H4 (cell line): ENCODE measurements at regions not wholly inside any gene's neighbourhood (a gene's known extent, or its start where the extent isn't known, plus 50 kb on each side); places are given as distances from the start of the nearest gene placed in this dataset.
"Not testable (repeated sequence)": the region's sequence is repeated elsewhere in the genome, so short reads cannot be mapped to it uniquely, and the experiment has no call there.

Source experiments
- DNase-seq: peaks from one replicate; pipeline ENCODE4 v3.0.0-alpha.2; 2015; ENCODE audit warnings: low spot score

GRCh38 chr4:126916049-126916625 lies 716.6 kb upstream of the INTU start:
- DNase-seq, result no peak

- peak; percentile 61 for DNase-seq
Measured at GRCh38 chr4:126916626-126917140, 716.1 kb upstream of the INTU start.

GRCh38 chr4:126922328-126922938 lies 710.3 kb upstream of the INTU start:
- not testable (repeated sequence) for DNase-seq

- DNase-seq, result no peak
Measured at GRCh38 chr4:126924237-126924636, 708.5 kb upstream of the INTU start.

DNA sequence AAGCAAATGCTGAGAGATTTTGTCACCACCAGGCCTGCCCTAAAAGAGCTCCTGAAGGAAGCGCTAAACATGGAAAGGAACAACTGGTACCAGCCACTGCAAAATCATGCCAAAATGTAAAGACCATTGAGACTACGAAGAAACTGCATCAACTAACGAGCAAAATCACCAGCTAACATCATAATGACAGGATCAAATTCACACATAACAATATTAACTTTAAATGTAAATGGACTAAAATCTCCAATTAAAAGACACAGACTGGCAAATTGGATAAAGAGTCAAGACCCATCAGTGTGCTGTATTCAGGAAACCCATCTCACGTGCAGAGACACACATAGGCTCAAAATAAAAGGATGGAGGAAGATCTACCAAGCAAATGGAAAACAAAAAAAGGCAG lies 702.7 kb upstream of the INTU start:
- DNase-seq, result not testable (repeated sequence)

GRCh38 chr4:126935801-126936200 lies 697.0 kb upstream of the INTU start:
- DNase-seq, result no peak

- no peak for DNase-seq
Measured at GRCh38 chr4:126937342-126937741, 695.4 kb upstream of the INTU start.

DNA sequence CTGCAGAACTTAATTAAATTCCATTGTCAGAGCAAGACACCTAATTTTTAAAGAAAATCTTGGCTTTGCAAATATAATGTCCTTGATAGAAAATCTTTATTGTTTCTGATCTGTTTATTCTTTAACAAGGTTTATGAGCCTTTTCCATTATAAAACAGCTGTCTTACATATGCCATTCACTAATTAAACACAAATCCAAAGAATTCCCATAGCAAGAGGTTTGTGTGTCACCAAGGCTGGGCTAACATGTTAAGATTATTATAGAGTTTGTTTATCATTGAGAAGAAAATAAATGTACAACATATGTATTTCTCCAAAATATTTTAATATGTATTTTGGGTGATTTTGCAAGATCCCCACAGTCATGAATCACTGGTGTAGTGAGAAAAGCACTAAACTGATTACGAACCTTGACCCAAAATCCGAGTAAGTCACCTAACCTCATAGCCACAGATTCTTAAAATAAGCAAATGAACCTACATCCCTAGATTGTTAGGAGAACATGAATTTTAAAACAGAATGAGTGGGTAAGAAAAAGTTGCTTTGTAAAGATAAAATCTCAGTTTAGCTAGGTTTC lies 694.8 kb upstream of the INTU start:
- no peak for DNase-seq

- DNase-seq, result peak; percentile 12
Measured at GRCh38 chr4:126939401-126939800, 693.4 kb upstream of the INTU start.

DNA sequence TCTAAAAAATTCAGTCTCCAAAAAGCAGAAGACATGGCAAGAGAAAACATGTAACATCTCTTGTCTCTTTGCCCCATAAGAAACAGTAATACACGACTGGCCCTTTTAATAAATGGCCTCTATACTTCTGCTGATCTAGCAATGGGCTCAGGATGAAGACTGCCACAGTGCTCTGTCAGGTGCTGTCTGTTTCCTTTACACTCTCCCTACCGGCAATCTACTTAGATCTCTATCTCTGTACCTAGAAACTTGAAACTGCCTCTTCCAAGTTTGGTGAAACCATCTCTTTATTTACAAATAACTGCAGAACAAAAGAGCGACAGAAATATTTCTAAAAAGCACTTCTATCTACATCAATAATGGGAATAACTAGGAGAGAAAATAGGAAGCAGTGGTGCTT lies 685.2 kb upstream of the INTU start:
- DNase-seq, result no peak

GRCh38 chr4:126954537-126955291 lies 678.0 kb upstream of the INTU start:
- no peak for DNase-seq

DNA sequence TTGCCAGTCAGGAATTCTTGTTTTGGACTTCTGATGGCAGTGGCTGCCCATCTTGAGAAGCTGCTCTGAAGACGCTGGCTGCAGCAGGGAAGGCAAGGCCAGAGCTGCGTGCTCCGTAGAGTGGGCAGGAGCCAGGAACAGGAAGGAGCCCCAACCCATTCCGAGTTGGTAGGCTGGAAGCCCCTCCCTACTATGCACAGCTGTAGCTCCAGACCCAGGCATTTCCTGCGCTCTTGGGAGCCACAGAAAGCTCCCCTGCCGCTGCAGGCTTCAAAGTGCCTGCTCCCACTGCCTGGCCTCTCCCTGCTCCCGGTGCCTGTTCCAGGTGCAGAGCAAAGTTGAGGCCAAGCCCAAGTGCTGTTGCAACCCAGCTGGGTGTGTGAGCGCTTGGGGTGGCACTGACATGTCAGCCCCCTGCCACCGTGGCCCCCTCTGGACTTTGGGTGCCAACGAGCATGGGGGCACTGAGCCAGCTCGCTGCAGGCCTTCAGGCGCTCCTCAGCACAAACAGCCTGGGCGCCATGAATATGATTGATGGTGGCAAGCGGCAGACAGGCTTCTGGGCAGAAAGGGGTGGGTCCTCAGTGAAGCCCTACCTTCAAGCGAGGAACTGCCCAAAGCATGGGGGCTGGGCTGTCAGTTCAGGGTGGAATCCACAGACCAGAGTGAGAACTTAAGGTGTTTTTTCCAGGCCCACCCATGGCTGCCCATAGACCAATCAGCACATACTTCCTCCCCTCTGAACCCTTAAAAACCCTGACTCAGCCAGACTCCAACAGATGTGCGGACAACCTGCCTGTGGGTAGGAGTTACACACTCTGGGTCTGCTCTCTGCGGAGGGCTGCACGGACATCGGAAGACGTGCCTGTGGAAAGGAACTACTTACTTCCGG lies 677.2 kb upstream of the INTU start:
- no peak for DNase-seq

DNA sequence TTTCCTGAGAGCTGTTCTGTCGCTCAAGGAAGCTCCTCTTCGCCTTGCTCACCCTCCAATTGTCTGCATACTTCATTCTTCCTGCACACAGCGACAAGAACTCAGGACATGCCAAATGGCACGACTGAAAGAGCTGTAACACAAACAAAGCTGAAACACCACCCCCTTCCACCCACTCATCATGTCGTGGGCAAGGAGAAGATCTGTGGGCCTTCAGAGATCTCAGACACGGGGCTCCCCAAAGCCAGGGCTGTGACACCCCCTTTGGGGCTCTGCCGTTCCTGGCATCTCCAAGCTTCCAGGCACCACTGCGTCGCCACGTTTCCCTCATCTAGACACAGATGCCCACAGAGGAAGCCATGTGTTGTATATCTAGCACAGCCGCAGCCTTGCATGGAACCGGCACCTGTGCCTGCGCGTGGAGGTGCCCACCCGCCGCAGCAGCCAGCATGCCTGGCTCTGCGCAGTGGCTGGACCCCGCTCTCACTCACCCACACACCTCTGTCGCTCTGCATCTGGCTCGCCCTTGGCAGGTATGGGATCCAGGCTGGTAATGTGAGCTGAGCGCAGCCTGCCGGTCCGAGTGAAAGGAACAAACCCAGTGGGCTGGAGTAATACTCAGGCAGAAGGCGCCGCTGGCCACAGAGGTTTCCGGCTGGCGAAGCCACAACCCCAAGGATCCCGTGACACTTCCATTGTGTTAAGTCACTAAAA lies 676.4 kb upstream of the INTU start:
- no peak for DNase-seq

GRCh38 chr4:126957556-126957955 lies 675.2 kb upstream of the INTU start:
- DNase-seq, result no peak

GRCh38 chr4:126957987-126958386 lies 674.8 kb upstream of the INTU start:
- no peak for DNase-seq

DNA sequence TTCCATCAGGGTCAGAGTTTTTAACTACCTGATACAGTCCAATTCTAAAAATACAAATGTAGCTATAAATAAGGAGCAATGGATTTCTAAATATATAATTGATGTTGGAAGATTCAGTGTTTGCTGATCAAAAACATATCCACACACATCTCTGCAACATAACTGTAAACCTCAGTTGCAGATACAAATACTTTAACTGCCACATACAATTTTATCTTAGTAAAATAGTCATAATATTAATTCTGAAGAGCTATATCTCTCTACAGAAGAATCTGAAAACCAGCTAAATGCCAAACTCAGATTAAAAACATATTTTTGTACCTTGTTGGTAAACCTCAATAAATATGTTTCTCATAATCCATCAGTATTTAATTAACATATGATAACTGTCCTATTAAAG lies 674.3 kb upstream of the INTU start:
- no peak for DNase-seq

DNA sequence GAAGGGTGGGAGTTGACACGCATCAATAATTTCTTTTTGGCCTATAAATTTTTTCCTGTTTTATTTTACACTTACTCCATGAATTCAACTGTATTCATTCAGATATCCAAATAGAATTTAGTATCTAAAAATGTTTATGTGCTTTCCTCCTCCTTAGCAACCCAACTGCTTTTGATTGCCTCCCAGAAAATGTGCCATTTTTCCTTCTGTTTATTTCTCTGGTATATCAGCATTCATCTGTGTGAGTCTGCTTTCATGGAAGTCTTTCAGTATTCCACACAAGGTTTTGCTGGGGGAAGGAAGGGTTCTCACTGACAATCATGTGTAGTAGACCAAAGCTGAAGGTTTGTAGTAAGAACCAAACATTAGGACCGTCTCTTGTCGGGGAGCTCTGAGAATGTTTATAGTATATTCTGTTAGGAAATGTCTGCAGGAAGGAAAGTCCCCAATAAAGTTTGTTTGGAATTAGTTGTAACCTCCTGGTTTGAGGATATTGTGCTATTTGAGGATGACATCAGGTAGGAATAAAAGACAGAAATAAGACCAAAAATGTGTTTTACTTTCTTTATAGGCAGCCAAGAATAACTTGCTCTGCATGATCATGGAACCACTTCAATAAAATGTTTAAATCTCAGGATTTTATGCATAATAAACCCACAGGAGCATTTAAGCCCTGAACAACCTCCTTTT lies 673.6 kb upstream of the INTU start:
- DNase-seq, result no peak

DNA sequence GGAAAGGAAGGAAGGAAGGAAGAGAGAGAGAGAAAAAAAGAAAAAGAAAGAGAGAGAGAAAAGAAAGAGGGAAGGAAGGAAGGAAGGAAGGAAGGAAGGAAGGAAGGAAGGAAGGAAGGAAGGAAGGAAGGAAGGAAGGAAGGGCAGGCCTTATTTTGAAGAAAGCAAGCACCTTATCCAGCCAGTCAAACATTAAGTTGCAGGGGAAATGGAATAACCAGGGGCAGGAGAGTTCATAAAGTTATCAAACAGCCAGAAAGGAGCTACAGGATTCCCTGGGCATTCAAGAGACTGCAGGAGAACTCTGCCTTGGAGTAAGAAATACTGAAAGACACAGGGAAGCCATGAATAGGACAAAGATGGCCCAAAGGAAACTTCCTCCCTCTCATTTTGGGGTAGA lies 672.0 kb upstream of the INTU start:
- no peak for DNase-seq

GRCh38 chr4:126961661-126962060 lies 671.1 kb upstream of the INTU start:
- DNase-seq, result no peak

DNA sequence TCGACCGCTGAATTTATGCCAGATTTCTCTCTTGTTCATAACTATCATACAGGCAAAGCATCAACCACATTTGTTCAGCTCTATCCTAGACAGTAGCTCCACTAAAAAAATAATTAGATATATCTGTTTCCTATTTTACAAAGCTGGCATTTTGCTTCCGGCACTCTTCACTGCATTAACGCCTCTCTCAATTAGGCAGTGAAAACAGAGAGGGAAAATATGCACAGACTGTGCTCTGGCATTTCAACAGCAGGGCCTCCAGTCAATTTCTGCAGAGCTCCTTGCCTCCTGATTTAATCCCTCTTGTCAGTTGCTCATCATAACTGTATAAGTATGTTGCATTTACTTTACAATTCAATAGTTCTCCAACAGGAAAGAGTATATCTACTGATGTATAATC lies 666.9 kb upstream of the INTU start:
- no peak for DNase-seq
